NCI-H748 treated with DMSO at 0.1 percent for 48 hours (cell line): ENCODE measurements at regions not wholly inside any gene's neighbourhood (a gene's known extent, or its start where the extent isn't known, plus 50 kb on each side); places are given as distances from the start of the nearest gene placed in this dataset.

Experiments used
- DNase-seq: peaks from one replicate; lab custom pipeline; 2025; lab: John Stamatoyannopoulos, UW

DNA sequence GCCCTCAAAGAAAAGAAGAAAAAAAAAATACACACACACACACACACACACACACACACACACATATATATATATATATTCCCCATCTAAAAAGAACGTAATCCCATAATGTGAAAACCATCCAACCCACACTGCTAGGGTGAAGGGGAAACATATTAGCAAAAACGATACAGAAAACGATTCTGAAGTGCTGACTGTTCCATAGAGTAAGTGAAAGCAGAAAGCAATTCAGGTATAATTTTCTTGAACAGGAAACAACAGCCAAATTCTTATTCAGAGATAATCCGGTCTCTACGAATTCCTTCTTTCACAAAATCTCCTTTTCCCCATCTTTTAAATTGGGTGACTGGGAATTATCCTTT lies 393.5 kb downstream of the NOVA1 start:
- DNase-seq = no peak

DNA sequence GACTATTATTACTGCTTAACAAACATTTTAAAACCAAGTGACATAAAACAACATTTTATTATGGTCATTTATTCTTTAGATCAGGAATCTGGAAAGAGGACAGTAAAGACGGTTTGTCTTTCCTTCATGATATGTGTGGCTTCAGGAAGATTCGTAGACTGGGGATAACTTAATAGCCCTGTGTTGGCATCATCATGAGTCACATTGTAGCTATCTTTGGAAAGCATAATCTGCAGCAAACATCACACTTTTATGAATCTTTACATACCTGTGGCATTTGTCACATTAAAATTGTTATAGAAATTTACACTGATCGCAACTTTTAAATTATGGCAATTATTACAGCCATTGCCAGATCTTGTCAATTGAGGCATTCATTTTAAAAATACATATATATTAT lies 397.1 kb downstream of the NOVA1 start:
- no peak for DNase-seq

DNA sequence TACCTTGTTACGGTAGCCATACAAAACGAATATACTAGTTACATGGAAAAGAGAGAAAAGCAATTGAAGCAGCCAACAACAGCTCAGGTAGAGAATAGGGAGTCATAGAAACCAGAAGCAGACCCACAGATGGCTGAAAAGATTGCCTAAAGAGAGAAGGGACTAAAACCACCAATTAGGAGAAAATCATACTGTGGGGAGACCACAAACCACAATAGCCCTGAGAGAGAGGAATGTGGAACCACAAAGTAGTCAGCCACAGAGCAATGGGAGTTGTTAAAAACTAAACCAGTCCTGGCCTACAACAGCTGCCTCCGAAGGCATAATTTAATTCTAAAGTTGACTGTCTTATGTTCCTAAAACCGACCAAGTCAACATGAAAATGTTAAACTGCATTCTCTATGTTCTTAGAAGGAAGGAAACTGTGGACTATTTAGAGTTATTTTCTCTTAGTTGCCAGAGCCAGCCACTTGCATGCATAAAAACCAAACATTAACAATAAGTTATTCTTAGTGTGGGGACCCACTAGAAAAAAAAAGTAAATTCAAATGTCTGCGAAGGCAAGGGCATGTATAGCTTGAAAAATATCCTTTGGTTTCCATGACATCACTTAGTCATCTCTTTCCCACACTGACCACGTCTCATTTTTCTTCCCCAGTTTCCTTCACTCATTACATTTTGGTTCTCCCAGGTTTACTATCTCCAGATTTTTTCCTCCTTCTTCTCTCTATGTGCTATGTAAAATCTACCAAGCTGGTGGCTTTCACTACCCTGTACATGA lies 398.1 kb downstream of the NOVA1 start:
- DNase-seq = no peak

GRCh38 chr14:26199096-26199495 lies 398.7 kb downstream of the NOVA1 start:
- DNase-seq = no peak

GRCh38 chr14:26194816-26195215 lies 403.0 kb downstream of the NOVA1 start:
- DNase-seq = no peak

GRCh38 chr14:26191671-26192070 lies 406.2 kb downstream of the NOVA1 start:
- DNase-seq = no peak

GRCh38 chr14:26191123-26191522 lies 406.7 kb downstream of the NOVA1 start:
- DNase-seq = no peak

- DNase-seq = no peak
These were observed 407.2 kb downstream of the NOVA1 start for GRCh38 chr14:26190646-26191045.

DNA sequence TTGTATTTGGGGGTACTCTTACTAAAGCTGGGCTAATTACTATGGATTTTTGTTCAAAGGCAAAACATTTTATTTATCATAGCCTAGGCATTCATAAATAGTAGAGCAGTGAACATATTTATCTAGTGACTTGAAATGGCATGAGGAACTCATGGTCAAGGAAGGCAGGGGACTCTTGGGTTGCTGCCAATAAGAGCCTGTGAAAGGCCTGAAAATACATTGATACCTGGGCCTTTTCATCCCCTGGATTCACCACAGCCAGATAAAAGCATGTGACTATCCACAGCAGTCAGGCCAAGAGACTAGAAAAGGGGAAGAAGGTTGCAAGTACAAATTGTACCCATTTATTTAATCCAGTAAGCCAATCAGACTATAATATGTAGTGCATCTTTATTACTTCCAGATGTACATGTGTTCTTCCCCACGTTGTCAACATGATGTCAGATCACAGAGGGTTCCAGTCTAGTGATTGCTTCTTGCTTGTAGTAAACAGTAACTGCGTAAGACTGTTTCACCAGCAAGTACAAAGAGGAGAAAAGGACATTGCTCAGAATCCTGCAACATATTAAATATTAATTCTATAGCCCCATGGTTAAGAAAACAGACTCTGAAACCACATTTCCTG lies 409.7 kb downstream of the NOVA1 start:
- DNase-seq = no peak

- DNase-seq = no peak
These were observed 417.6 kb downstream of the NOVA1 start for GRCh38 chr14:26180221-26180620.

- no peak for DNase-seq
These were observed 422.2 kb downstream of the NOVA1 start for GRCh38 chr14:26175658-26176057.

DNA sequence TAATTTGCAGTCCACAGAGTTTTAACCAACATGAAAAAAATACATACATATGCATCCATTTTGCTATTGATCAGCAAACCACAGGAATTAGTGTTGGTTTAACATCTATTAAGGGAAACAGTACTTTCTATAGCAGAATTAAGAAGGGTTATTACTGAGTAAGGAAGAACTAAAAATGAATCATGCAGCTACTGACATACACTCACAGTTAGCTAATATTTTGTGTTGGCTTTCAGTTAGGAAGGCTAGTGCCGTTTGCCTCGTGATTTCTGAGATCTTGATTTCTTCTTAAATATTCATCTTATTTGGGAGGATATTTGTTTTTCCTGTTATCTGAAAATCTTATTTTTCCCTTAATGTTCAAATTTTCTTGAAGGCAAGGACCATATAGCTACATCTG lies 423.4 kb downstream of the NOVA1 start:
- DNase-seq = no peak

GRCh38 chr14:26173581-26174110 lies 424.2 kb downstream of the NOVA1 start:
- DNase-seq = no peak

GRCh38 chr14:26172396-26172795 lies 425.4 kb downstream of the NOVA1 start:
- no peak for DNase-seq

- DNase-seq = no peak
These were observed 426.9 kb downstream of the NOVA1 start for GRCh38 chr14:26170885-26171284.

- peak; percentile 65 for DNase-seq
These were observed 434.1 kb downstream of the NOVA1 start for GRCh38 chr14:26163761-26164160.

GRCh38 chr14:26157517-26157916 lies 440.3 kb downstream of the NOVA1 start:
- DNase-seq = no peak

GRCh38 chr14:26143057-26143456 lies 454.8 kb downstream of the NOVA1 start:
- DNase-seq = no peak

DNA sequence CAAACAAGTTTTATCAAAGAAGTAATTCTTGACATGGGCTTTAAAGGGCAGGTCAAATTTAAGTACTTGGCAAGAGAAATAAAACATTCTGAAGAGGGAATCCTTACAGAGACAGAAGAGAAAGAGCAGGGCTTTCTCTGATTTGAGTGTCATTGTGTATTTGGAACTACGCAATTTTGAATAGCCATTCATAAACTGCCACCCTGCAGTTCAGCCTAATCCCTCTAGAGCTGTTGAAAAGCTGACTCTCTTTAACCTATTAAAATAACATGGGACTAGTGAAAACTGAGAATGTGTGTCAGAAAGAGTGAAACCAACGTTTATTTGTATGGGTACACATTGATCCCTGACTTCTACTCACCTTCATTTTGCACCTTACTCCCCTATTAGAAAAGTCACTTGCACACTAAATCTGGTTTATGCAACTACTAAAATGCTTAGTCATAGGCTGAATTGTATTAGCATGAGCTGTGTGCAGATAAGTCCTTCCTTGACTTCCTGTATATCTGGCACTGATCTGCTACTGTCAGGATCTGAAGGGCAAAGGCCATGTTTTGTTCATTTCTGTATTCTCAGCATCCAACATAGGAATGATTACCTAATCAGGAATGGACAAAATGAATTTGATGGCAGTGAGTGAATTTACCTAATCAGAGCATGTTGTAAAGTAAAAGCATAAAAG lies 458.9 kb downstream of the NOVA1 start:
- no peak for DNase-seq

DNA sequence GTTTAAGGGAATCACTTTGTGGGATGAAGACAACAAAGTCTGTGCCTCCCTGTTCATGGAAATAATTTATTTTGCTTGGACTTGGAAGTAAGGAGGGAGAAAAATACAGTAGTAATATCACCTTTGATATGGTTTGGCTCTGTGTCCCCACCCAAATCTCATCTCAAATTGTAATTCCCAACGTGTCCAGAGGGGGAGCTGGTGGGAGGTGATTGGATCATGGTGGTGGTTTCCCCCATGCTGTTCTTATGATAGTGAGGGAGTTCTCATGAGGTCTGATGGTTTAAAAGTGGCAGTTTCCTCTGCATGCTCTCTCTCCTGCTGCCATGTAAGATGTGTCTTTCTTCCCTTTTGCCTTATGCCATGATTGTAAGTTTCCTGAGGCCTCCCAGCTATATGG lies 460.7 kb downstream of the NOVA1 start:
- no peak for DNase-seq

DNA sequence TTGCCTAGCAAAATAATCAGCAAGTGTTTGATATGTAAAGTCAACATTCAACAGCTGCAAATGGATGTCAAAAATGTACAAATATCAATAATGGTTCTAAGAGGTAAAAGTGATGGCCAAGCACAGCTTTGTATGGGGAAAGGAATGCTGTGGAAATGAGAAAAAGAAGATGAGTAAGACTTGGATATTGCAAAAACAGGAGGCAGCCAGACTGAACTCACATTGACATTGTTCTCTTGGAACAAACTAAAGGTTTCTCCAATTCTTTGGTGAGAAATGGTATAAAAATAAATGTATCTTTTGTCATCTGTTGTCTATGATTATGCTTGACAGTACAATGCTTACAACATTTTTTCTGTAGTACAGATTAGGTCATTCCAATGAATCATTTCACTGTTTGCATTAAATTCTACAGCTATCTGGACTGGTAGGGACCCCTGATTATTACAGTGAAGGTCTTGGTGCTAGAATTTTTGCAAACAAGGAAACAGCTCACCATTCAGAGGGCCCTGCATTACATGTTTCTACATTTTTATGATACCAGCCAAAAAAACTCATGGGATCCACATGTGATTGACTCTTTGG lies 465.7 kb downstream of the NOVA1 start:
- no peak for DNase-seq

- DNase-seq = no peak
These were observed 467.1 kb downstream of the NOVA1 start for GRCh38 chr14:26130690-26131089.
